Rectal smooth muscle tissue (tissue), 1 donor: ENCODE measurements at regions not wholly inside any gene's neighbourhood (a gene's known extent, or its start where the extent isn't known, plus 50 kb on each side); places are given as distances from the start of the nearest gene placed in this dataset.
A peak's percentile ranks its signal among the peaks of the same experiment; 100 is the strongest.
"Not testable (repeated sequence)": the region's sequence is repeated elsewhere in the genome, so short reads cannot be mapped to it uniquely, and the experiment has no call there.

ENCODE experiments used
- H3K27ac ChIP-seq: one replicate; pipeline ENCODE4 v1.7.0; 2013; ENCODE audit warnings: low read depth, low read length, inconsistent platforms
- H3K27me3 ChIP-seq: one replicate; pipeline ENCODE4 v1.7.0; 2013; ENCODE audit warnings: low read length; ENCODE audit not compliant: control insufficient read depth, insufficient read depth
- H3K36me3 ChIP-seq: one replicate; pipeline ENCODE4 v1.7.0; 2013; ENCODE audit warnings: low read length; ENCODE audit not compliant: control insufficient read depth, insufficient read depth
- H3K4me1 ChIP-seq: one replicate; pipeline ENCODE4 v1.7.0; 2013; ENCODE audit warnings: low read length; ENCODE audit not compliant: control insufficient read depth, insufficient read depth
- H3K4me3 ChIP-seq: one replicate; pipeline ENCODE4 v1.7.0; 2013; ENCODE audit warnings: low read length
- H3K9ac ChIP-seq: one replicate; pipeline ENCODE4 v1.7.0; 2013; ENCODE audit warnings: low read length

DNA sequence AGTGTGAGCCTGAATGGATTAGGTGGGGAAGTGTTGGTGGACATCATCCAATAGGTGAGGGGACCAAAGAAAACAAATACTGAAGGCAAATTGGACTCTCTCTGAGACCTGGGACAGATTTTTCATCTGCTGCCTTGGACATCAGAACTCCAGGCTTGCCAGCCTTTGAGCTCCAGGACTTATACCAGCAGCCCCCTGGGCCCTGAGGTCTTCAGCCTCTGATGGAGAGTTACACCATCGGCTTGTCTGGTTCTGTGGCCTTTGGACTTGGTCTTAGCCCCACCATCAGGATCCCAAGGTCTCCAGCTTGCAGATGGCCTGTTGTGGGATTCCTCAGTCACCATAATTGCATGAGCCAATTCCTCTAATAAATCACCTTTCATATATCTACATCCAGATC lies 80.8 kb upstream of the SLC8A3 start:
- H3K4me1 ChIP-seq: no peaks in the 10 kb centered on the region
- H3K4me3 ChIP-seq: no peak overlapping the region
- H3K27me3 ChIP-seq: no peaks in the 10 kb centered on the region
- H3K27ac ChIP-seq: no peak overlapping the region
- no peak overlapping the region for H3K9ac ChIP-seq
- H3K36me3 ChIP-seq: no peaks in the 10 kb centered on the region

DNA sequence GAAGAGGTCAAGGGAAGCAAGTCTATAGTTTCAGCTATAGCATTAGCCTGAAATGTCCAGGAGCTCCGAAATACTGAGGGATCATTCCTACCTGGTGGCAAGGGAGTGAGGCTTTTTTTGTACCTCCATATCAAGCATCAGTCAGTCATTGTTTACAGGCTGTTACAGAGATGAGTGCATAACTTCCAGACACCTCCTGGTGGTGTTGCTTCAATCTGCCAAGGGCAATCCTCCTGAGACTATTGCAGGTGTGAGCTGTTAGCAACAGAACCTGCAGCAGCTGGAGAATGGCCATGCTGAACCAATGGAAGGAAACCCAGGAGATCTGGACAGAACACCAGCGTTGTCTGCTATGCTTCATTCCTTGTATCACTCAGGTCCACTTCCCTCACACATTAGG lies 80.0 kb upstream of the SLC8A3 start:
- Histone ChIP-seq H3K9ac (no peak overlapping the region), H3K27ac (no peak overlapping the region), H3K36me3 (no peaks in the 10 kb centered on the region), H3K27me3 (no peaks in the 10 kb centered on the region), H3K4me3 (no peak overlapping the region), H3K4me1 (no peaks in the 10 kb centered on the region)

DNA sequence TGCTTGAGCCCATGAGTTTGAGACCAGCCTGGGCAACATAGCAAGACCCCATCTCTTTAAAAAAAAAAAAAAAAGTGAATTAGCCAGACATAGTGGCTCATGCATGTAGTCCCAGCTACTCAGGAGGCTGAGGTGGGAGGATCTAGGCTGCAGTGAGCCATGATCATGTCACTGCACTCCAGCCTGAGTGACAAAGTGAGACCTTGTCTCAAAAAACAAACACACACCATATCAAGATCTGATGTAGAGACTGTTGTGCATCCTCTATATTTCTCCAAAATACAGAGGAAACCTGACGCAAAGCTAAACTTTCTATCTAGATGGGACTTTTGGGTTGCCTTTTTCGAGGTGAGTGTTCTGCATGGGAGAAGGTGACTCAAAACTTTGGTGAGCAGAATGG lies 77.4 kb upstream of the SLC8A3 start:
- Histone ChIP-seq H3K36me3 (no peaks in the 10 kb centered on the region), H3K4me3 (no peak overlapping the region), H3K27me3 (no peaks in the 10 kb centered on the region), H3K27ac (no peak overlapping the region), H3K4me1 (no peaks in the 10 kb centered on the region), H3K9ac (no peak overlapping the region)

DNA sequence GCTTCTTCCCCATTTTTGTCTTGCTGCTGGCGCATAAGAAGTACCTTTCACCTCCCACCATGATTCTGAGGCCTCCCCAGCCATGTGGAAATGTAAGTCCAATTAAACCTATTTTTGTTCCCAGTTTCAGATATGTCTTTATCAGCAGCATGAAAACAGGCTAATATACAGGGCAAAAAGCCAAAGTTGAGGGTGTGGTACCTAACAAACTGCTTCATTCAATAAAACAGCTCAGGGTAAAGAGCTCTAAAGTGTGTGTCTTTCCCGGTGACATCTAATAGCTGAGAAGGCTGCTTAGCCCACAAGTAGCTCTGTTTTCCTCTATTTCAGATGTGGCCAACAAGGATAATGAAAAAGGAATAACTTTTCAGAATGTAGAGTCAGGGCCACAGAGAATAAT lies 76.7 kb upstream of the SLC8A3 start:
- Histone ChIP-seq H3K27ac (no peak overlapping the region), H3K4me3 (no peak overlapping the region), H3K36me3 (no peaks in the 10 kb centered on the region), H3K4me1 (no peaks in the 10 kb centered on the region), H3K27me3 (no peaks in the 10 kb centered on the region), H3K9ac (no peak overlapping the region)

DNA sequence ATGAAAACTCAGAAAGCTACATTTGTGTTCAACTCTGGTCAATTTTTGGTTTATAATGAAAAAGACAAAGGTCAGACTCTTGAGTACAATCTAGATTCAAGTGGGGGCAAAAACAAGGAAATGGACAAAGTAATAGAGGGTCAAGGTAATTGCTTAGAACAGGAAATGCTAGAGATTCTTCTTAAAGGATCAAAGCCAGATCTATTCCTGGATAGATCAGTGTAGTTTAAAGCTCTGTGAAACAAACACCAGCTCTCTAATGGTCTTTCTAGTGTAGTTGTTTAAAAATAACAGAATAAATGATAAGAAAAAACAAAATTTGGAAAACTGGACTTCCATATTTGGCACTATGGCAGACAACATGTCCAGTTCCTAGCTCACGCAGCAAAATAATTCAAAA lies 70.7 kb upstream of the SLC8A3 start:
- Histone ChIP-seq H3K27ac (no peak overlapping the region), H3K4me1 (no peaks in the 10 kb centered on the region), H3K36me3 (no peaks in the 10 kb centered on the region), H3K4me3 (no peak overlapping the region), H3K27me3 (peaks cover 2% of the 10 kb centered on the region), H3K9ac (no peak overlapping the region)

DNA sequence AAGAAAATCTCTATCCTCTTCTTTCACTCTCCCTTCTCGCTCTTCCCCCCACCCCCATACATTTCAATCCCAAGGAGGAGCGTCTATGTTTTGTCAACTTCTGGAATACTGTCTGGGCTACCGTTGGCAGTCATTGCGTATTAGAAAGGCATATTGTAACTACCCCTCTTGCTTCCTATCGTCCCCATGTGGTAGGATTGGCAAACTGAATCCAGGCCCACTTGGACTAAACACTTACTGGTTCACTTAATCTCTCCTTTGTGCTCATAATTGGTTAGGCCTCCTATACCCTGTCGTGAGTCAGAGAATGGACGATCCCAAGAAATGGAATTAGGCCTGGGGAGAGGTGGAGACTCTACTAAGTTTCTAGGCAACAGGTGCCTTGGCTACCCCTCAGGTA lies 68.8 kb upstream of the SLC8A3 start:
- no peak overlapping the region for H3K9ac ChIP-seq
- no peaks in the 10 kb centered on the region for H3K4me1 ChIP-seq
- no peak overlapping the region for H3K4me3 ChIP-seq
- H3K27me3 ChIP-seq: peaks cover 2% of the 10 kb centered on the region
- no peak overlapping the region for H3K27ac ChIP-seq
- H3K36me3 ChIP-seq: no peaks in the 10 kb centered on the region

DNA sequence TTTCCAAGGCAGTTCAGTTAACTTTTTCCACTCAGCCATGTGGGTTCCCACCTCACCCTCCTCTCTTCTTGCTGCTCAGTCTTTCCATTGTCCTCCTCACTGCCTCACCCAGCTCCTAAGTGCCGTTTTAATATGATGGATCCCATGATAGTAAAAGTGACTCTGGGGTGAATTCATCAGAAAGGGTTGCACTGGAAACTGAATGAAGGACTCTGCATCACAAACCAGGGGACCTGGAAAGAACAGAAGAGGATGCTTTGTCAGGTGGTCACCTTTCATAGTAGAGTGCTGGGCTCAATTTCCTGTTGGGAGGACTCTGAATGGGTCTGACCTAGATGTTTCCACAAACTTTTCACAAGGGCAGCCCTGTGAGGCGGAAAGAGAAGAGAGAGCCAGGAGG lies 67.8 kb upstream of the SLC8A3 start:
- Histone ChIP-seq H3K27ac (no peak overlapping the region), H3K36me3 (no peaks in the 10 kb centered on the region), H3K4me1 (no peaks in the 10 kb centered on the region), H3K4me3 (no peak overlapping the region), H3K9ac (no peak overlapping the region), H3K27me3 (peaks cover 2% of the 10 kb centered on the region)

DNA sequence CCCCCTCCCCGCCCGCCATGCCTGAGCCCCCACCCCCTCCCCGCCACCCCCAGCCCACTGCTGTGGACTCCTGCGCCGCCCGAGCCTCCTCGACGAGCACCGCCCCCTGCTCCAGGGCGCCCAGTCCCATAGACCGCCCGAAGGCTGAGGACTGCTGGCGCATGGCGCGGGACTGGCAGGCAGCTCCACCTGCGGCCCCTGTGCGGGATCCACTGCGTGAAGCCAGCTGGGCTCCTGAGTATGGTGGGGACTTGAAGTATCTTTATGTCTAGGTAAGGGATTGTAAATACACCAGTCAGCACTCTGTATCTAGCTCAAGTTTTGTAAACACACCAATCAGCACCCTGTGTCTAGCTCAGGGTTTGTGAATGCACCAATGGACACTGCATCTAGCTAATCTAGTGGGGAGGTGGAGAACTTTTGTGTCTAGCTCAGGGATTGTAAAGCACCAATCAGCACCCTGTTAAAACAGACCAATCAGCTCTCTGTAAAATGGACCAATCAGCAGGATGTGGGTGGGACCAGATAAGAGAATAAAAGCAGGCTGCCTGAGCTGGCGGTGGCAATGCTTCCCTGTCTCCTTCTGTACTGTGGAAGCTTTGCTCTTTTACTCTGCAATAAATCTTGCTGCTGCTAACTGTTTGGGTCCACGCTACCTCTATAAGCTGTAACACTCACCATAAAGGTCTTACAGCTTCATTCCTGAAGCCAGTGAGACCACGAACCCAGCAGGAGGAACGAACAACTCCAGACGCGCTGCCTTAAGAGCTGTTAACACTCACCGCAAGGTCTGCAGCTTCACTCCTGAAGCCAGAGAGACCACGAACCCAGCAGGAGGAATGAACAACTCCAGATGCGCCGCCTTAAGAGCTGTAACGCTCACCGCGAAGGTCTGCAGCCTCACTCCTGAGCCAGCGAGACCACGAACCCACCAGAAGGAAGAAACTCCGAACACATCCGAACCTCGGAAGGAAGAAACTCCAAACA lies 66.6 kb upstream of the SLC8A3 start:
- H3K9ac ChIP-seq, H3K27me3 ChIP-seq, H3K36me3 ChIP-seq, H3K27ac ChIP-seq, H3K4me1 ChIP-seq: not testable (repeated sequence)
- H3K4me3 ChIP-seq: peak overlapping the region; percentile 54

DNA sequence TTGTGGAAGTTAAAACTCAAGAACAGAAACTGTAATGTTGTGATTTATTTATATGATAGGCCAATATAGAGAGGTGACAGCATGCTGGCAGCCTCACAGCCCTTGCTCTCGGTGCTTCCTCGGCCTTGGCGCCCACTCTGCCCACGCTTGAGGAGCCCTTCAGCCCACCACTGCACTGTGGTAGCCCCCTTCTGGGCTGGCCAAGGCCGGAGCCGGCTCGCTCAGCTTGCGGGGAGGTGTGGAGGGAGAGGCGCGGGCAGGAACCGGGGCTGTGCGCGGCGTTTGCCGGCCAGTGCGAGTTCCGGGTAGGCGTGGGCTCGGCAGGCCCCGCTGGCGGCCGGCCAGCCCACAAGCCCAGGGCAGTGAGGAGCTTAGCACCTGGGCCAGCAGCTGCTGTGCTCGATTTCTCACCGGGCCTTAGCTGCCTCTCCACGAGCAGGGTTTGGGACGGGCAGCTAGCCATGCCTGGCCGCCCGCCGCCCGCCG lies 65.8 kb upstream of the SLC8A3 start:
- H3K9ac ChIP-seq: no peak overlapping the region
- peak overlapping the region; percentile 55 for H3K4me3 ChIP-seq

DNA sequence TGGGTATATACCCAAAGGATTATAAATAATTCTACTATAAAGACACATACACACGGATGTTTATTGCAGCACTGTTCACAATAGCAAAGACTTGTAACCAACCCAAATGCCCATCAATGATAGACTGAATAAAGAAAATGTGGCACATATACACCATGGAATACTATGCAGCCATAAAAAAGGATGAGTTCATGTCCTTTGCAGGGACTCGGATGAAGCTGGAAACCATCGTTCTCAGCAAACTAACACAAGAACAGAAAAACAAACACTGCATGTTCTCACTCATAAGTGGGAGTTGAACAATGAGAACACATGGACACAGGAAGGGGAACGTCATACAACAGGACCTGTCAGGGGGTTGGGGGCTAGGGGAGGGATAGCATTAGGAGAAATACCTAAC lies 64.8 kb upstream of the SLC8A3 start:
- H3K4me1 ChIP-seq, H3K36me3 ChIP-seq, H3K27me3 ChIP-seq, H3K9ac ChIP-seq, H3K27ac ChIP-seq, H3K4me3 ChIP-seq: not testable (repeated sequence)

More for the DNA sequence above, 65.8 kb upstream of the SLC8A3 start:
- Histone ChIP-seq H3K27ac (no peak overlapping the region), H3K4me1 (no peaks in the 10 kb centered on the region), H3K27me3 (peaks cover 2% of the 10 kb centered on the region), H3K36me3 (no peaks in the 10 kb centered on the region)

DNA sequence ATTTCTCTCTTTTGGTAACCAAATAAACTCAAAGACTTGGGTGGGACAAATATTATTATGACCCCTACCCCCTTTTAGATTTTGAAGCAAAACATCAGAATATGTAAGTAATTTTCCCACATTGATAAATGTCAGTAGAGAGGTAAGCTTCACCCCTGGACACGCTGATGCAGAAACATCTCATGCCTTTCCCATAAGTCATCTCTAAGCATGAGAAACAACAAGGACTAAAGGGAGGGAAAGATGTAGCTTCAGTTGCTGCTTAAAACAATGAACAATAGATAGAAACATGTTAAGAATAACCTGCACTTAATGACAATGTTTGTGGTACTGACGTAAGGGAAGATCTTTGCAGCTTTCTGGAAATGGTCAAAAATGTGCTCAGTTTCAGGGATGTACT lies 56.3 kb upstream of the SLC8A3 start:
- Histone ChIP-seq H3K36me3 (no peaks in the 10 kb centered on the region), H3K4me3 (no peak overlapping the region)

DNA sequence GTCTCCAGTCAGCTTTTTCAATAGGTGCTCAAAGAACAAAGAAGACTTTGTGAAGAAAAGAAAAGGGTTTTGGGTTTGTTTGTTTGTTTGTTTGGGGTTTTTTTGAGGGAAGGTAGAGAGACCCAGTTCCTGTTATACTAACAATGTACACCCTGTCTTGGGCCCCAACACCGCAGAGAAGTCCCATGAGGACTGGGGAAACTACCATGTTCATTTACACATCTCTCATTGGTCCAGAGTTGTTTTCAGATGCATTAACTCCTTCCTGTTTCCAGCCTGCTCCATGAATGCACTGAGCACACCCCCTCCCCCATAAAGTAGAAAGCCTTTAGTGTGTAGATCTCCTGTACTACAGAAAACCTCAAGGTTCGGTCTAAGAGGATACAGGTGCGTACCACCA lies 51.1 kb upstream of the SLC8A3 start:
- H3K4me1 ChIP-seq: no peaks in the 10 kb centered on the region
- no peaks in the 10 kb centered on the region for H3K36me3 ChIP-seq
- no peak overlapping the region for H3K4me3 ChIP-seq
- H3K9ac ChIP-seq: no peak overlapping the region
- H3K27me3 ChIP-seq: no peaks in the 10 kb centered on the region
- no peak overlapping the region for H3K27ac ChIP-seq

More for the DNA sequence above, 56.3 kb upstream of the SLC8A3 start:
- no peak overlapping the region for H3K27ac ChIP-seq
- no peak overlapping the region for H3K9ac ChIP-seq
- H3K4me1 ChIP-seq: no peaks in the 10 kb centered on the region
- no peaks in the 10 kb centered on the region for H3K27me3 ChIP-seq

DNA sequence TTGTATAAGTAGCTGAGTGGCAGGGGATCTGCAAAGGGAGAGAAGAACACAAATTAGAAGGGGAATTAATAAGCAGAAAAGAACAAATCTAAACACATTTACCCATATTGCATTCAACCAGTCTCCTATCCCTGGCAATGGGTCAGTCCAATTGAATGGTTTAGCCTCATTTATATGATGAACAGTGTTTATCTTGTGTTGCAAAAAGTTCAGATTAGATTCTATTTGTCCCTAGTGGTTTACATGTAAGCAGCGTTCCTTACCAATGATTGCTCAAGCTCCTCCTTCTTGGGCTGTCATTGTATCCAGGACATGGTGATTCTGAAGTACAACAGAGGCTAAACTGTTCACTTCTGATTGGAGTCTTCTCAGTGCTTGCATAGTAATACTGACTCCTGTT lies 49.9 kb upstream of the SLC8A3 start:
- not testable (repeated sequence) for H3K27me3 ChIP-seq, H3K9ac ChIP-seq, H3K36me3 ChIP-seq, H3K4me1 ChIP-seq, H3K27ac ChIP-seq, H3K4me3 ChIP-seq
